Naive B cell (primary cell): ENCODE measurements at regions not wholly inside any gene's neighbourhood (a gene's known extent, or its start where the extent isn't known, plus 50 kb on each side); places are given as distances from the start of the nearest gene placed in this dataset.
A peak's percentile ranks its signal among the peaks of the same experiment; 100 is the strongest.

Source experiments
- ATAC-seq, 2 donors: fragments of 150-1000 bp; cut with Tn5 transposase; 2 replicates each; pipeline ENCODE4 v1.10.0; 2021; ENCODE audit warnings: low read depth in 2 of 2, mild to moderate bottlenecking in 2 of 2, moderate library complexity in 2 of 2
- DNase-seq: peaks from one replicate; pipeline ENCODE4 v3.0.0; 2022
- H3K27ac Mint-ChIP-seq, 6 donors: one replicate each; pipeline ENCODE4 v1.8.0; 2020 to 2022; ENCODE audit warnings: mild to moderate bottlenecking in 6 of 6, mixed read lengths in 6 of 6, moderate library complexity in 5 of 6, inconsistent platforms in 2 of 6
- H3K27me3 Mint-ChIP-seq, 3 donors: one replicate each; pipeline ENCODE4 v1.8.0; 2021 to 2022; ENCODE audit warnings: mixed read lengths in 3 of 3, mild to moderate bottlenecking in 1 of 3
- H3K36me3 Mint-ChIP-seq, 2 donors: one replicate each; pipeline ENCODE4 v1.8.0; 2020 to 2022; ENCODE audit warnings: mixed read lengths in 2 of 2, inconsistent platforms in 1 of 2, mild to moderate bottlenecking in 1 of 2
- H3K4me1 Mint-ChIP-seq, 3 donors: one replicate each; pipeline ENCODE4 v1.8.0; 2020 to 2022; ENCODE audit warnings: mixed read lengths in 3 of 3, inconsistent platforms in 1 of 3, mild to moderate bottlenecking in 1 of 3, moderate library complexity in 1 of 3
- H3K4me3 Mint-ChIP-seq, 8 donors: one replicate each; pipeline ENCODE4 v1.8.0; 2020 to 2022; ENCODE audit warnings: mild to moderate bottlenecking in 8 of 8, mixed read lengths in 8 of 8, moderate library complexity in 8 of 8, inconsistent platforms in 2 of 8
- H3K9me3 Mint-ChIP-seq, 7 donors: one replicate each; pipeline ENCODE4 v1.8.0; 2020 to 2022; ENCODE audit warnings: mixed read lengths in 7 of 7, mild to moderate bottlenecking in 5 of 7, inconsistent platforms in 2 of 7, moderate library complexity in 1 of 7

DNA sequence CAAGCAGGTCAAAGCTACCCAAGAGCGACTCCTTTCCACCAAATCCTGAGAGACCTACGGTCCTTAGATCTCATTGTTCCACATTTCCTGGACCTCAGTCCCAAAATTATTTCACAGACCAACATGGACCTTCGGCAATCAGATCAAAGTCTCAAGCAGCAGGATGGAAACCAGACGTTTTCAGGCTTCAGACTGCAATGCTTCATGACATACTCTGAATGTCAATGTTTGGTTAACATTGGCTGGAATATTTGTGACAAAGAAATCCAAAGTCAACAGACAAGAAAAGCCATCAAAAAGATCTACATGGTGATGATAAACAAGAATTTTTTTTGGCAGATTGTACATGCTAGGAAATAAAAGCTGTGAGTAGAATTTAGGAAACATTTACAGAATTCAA is 1057.3 kb downstream of the ADGRL2 start:
- no peak for DNase-seq
- no peak overlapping the region for H3K27ac Mint-ChIP-seq
- H3K36me3 Mint-ChIP-seq: no peaks in the 10 kb centered on the region
- H3K4me3 Mint-ChIP-seq: no peak overlapping the region
- H3K9me3 Mint-ChIP-seq: peaks cover 0 to 2% (median 0%) of the 10 kb centered on the region in 7 donors
- no peaks in the 10 kb centered on the region for H3K27me3 Mint-ChIP-seq
- ATAC-seq: no peak
- no peaks in the 10 kb centered on the region for H3K4me1 Mint-ChIP-seq

GRCh38 chr1:82849460-82849859 is 1048.7 kb downstream of the ADGRL2 start:
- Mint-ChIP-seq H3K27me3 (no peaks in the 10 kb centered on the region), H3K36me3 (no peaks in the 10 kb centered on the region), H3K4me1 (no peaks in the 10 kb centered on the region), H3K27ac (no peak overlapping the region), H3K9me3 (no peaks in the 10 kb centered on the region), H3K4me3 (no peak overlapping the region)
- ATAC-seq (no peak), DNase-seq (no peak)

- Mint-ChIP-seq H3K4me3 (no peak overlapping the region), H3K27me3 (no peaks in the 10 kb centered on the region), H3K9me3 (no peaks in the 10 kb centered on the region), H3K36me3 (no peaks in the 10 kb centered on the region), H3K4me1 (no peaks in the 10 kb centered on the region), H3K27ac (no peak overlapping the region)
- ATAC-seq (no peak), DNase-seq (no peak)
Observed at GRCh38 chr1:82848043-82848442, 1047.3 kb downstream of the ADGRL2 start.

DNA sequence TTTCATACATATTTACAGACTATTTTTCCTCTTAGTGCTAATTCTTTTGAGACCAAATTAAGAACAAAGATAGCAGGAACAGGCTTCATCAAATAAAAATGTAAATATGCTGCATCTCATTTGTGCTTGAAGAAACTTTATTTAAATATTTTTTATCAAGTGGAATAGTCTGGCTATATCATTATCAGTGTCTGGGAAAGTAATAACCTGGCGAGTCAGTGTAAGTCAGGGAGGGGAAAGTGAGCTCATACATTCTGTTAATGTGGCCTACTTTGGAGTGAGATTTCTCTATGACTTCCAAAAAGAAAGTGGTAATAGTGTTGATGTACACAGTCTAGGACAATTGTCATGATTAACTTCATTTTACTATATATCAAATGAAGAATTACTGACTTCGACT is 1045.1 kb downstream of the ADGRL2 start:
- no peaks in the 10 kb centered on the region for H3K4me1 Mint-ChIP-seq
- H3K9me3 Mint-ChIP-seq: no peaks in the 10 kb centered on the region
- no peak overlapping the region for H3K4me3 Mint-ChIP-seq
- ATAC-seq (no peak), DNase-seq (no peak)
- no peaks in the 10 kb centered on the region for H3K27me3 Mint-ChIP-seq
- H3K27ac Mint-ChIP-seq: no peak overlapping the region
- no peaks in the 10 kb centered on the region for H3K36me3 Mint-ChIP-seq

GRCh38 chr1:82844911-82845827 is 1044.4 kb downstream of the ADGRL2 start:
- no peak overlapping the region for H3K4me3 Mint-ChIP-seq
- no peak for DNase-seq
- no peaks in the 10 kb centered on the region for H3K9me3 Mint-ChIP-seq
- H3K27ac Mint-ChIP-seq: no peak overlapping the region
- H3K27me3 Mint-ChIP-seq: no peaks in the 10 kb centered on the region
- H3K36me3 Mint-ChIP-seq: no peaks in the 10 kb centered on the region
- ATAC-seq: no peak
- H3K4me1 Mint-ChIP-seq: no peaks in the 10 kb centered on the region

DNA sequence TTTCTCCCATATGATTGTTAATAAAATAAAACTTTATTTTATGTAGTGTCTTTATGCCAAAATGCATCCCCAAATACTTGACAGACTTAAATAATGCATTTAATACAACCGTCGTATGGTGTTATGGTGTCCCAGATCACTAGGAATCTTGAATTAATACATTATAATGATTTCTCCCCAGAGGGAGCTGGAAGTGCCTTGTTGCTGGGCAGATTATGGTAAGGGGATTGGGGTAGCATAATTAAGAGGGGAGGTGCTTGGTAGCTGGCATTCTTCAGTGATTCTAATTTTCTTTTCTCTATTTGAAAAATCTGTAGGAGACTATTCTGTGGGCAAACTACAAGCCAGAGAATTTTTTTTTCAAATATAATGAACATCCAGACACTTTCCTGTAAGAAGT is 1043.7 kb downstream of the ADGRL2 start:
- DNase-seq (no peak), ATAC-seq (no peak)
- H3K27ac Mint-ChIP-seq: no peak overlapping the region
- H3K27me3 Mint-ChIP-seq: no peaks in the 10 kb centered on the region
- H3K4me3 Mint-ChIP-seq: no peak overlapping the region
- H3K4me1 Mint-ChIP-seq: no peaks in the 10 kb centered on the region
- no peaks in the 10 kb centered on the region for H3K36me3 Mint-ChIP-seq
- no peaks in the 10 kb centered on the region for H3K9me3 Mint-ChIP-seq

DNA sequence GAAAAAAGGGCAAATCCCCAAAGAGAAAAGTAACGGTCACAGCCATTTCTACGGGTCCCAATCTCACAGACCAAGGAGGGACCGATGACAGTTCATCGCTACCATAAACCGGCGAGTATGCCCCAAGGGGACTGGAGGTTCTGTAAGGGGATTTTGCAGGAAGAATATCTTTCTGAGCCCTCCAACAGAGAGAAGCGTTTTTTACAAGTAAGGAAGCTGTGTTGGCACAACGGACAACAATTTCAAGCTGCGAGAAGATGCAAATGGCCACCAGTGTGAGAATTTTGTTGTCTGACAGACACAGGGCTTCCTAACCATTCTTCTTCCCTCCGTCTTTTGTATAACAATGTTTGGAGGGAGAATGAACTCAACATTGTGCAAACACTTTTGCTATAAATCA is 1043.1 kb downstream of the ADGRL2 start:
- no peaks in the 10 kb centered on the region for H3K36me3 Mint-ChIP-seq
- H3K9me3 Mint-ChIP-seq: no peaks in the 10 kb centered on the region
- no peak for DNase-seq
- no peak overlapping the region for H3K4me3 Mint-ChIP-seq
- H3K27me3 Mint-ChIP-seq: no peaks in the 10 kb centered on the region
- H3K4me1 Mint-ChIP-seq: no peaks in the 10 kb centered on the region
- ATAC-seq: no peak
- no peak overlapping the region for H3K27ac Mint-ChIP-seq

- Mint-ChIP-seq H3K36me3 (no peaks in the 10 kb centered on the region), H3K27ac (no peak overlapping the region), H3K4me3 (no peak overlapping the region), H3K4me1 (no peaks in the 10 kb centered on the region), H3K27me3 (no peaks in the 10 kb centered on the region), H3K9me3 (no peaks in the 10 kb centered on the region)
- no peak for DNase-seq
- no peak for ATAC-seq
Observed at GRCh38 chr1:82840192-82840591, 1039.5 kb downstream of the ADGRL2 start.

GRCh38 chr1:82837766-82838465 is 1037.2 kb downstream of the ADGRL2 start:
- no peak overlapping the region for H3K4me3 Mint-ChIP-seq
- ATAC-seq: no peak
- no peaks in the 10 kb centered on the region for H3K36me3 Mint-ChIP-seq
- H3K9me3 Mint-ChIP-seq: peaks cover 0 to 6% (median 0%) of the 10 kb centered on the region in 7 donors
- DNase-seq: no peak
- no peak overlapping the region for H3K27ac Mint-ChIP-seq
- no peaks in the 10 kb centered on the region for H3K4me1 Mint-ChIP-seq
- no peaks in the 10 kb centered on the region for H3K27me3 Mint-ChIP-seq

DNA sequence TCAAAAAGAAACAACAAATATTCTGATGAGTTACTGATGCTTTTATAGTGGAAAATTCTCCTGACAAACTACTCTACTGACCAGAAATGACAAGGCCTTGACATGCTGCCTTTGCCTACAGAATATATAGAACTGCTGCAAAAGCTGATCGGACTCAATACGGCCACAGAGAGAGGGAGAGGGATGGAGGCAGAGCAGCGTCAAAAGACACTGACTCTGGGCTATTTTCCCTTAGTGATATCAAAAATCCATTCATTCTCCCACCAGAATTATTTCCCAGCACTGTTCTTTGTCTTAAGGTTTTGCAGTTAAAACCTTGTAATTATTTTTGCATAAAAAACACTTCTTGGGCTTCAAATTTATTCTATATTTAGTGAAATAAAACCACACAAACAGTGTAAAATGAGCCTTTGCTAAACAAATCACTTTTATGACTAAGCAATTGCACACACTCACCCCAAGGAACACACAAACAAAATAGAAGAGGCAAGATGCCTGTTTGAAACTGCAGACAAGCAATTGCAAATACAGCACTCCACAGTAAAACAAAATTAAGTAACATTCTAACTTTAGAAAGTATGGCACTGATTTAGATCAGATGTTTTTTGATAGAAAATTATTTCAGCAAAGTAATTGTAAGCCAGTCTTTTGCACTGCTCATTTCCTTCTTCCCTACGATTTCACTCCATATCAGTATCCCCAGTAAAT is 1036.4 kb downstream of the ADGRL2 start:
- no peaks in the 10 kb centered on the region for H3K4me1 Mint-ChIP-seq
- H3K9me3 Mint-ChIP-seq: peaks cover 0 to 6% (median 0%) of the 10 kb centered on the region in 7 donors
- H3K27ac Mint-ChIP-seq: peak overlapping the region in 1 of 6 donors; percentile 12
- no peaks in the 10 kb centered on the region for H3K27me3 Mint-ChIP-seq
- no peaks in the 10 kb centered on the region for H3K36me3 Mint-ChIP-seq
- ATAC-seq (no peak), DNase-seq (no peak)
- no peak overlapping the region for H3K4me3 Mint-ChIP-seq

GRCh38 chr1:82836213-82836972 is 1035.7 kb downstream of the ADGRL2 start:
- no peak for DNase-seq
- Mint-ChIP-seq H3K27me3 (no peaks in the 10 kb centered on the region), H3K36me3 (no peaks in the 10 kb centered on the region), H3K4me1 (no peaks in the 10 kb centered on the region), H3K9me3 (peaks cover 0 to 6% (median 0%) of the 10 kb centered on the region in 7 donors), H3K4me3 (no peak overlapping the region), H3K27ac (no peak overlapping the region)
- ATAC-seq: no peak

GRCh38 chr1:82830690-82831380 is 1030.1 kb downstream of the ADGRL2 start:
- DNase-seq (no peak), ATAC-seq (no peak)
- Mint-ChIP-seq H3K36me3 (no peaks in the 10 kb centered on the region), H3K9me3 (peaks cover 0 to 6% (median 0%) of the 10 kb centered on the region in 7 donors), H3K27me3 (no peaks in the 10 kb centered on the region), H3K4me3 (no peak overlapping the region), H3K27ac (no peak overlapping the region), H3K4me1 (no peaks in the 10 kb centered on the region)

DNA sequence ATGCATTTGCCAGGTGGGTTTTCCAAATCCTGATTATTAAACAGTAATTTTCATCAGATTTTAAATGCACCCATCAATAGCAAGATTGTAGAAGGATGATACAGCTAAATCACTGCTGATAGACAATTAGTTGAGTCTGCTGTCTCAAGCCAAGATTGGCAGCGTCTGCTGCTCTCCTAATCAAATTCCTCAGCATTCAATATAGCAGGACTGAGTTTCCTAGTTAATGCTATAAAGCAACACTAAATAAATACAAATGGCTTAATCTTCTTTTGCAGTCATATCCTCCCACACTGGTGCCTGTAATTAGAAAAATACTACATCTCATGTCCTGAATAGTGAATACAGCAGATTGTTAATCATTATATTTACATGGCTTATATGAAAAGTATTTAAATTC is 1028.8 kb downstream of the ADGRL2 start:
- peaks cover 0 to 6% (median 0%) of the 10 kb centered on the region in 7 donors for H3K9me3 Mint-ChIP-seq
- no peaks in the 10 kb centered on the region for H3K27me3 Mint-ChIP-seq
- no peaks in the 10 kb centered on the region for H3K4me1 Mint-ChIP-seq
- H3K4me3 Mint-ChIP-seq: no peak overlapping the region
- ATAC-seq (no peak), DNase-seq (no peak)
- H3K36me3 Mint-ChIP-seq: no peaks in the 10 kb centered on the region
- no peak overlapping the region for H3K27ac Mint-ChIP-seq
